Muscle layer of colon (tissue), 2 donors: ENCODE measurements at regions not wholly inside any gene's neighbourhood (a gene's known extent, or its start where the extent isn't known, plus 50 kb on each side); places are given as distances from the start of the nearest gene placed in this dataset.
"Not testable (repeated sequence)": the region's sequence is repeated elsewhere in the genome, so short reads cannot be mapped to it uniquely, and the experiment has no call there.

Experiments
- H3K27ac ChIP-seq: one replicate; pipeline ENCODE4 v1.7.0; 2013; ENCODE audit warnings: low read depth, mild to moderate bottlenecking, low read length, moderate library complexity
- H3K27me3 ChIP-seq, 2 donors: one replicate each; pipeline ENCODE4 v1.7.0; 2013; ENCODE audit warnings: low read length in 2 of 2, mild to moderate bottlenecking in 2 of 2; ENCODE audit not compliant: insufficient read depth in 2 of 2, control insufficient read depth in 1 of 2
- H3K36me3 ChIP-seq: one replicate; pipeline ENCODE4 v1.7.0; 2013; ENCODE audit warnings: mild to moderate bottlenecking, low read length; ENCODE audit not compliant: insufficient read depth
- H3K4me1 ChIP-seq: one replicate; pipeline ENCODE4 v1.7.0; 2013; ENCODE audit warnings: mild to moderate bottlenecking, low read length; ENCODE audit not compliant: insufficient read depth
- H3K4me3 ChIP-seq, 2 donors: one replicate each; pipeline ENCODE4 v1.7.0; 2013; ENCODE audit warnings: low read length in 2 of 2, low read depth in 1 of 2, mild to moderate bottlenecking in 1 of 2, moderate library complexity in 1 of 2
- H3K9ac ChIP-seq: one replicate; pipeline ENCODE4 v1.7.0; 2013; ENCODE audit warnings: low read length
- H3K9me3 ChIP-seq: one replicate; pipeline ENCODE4 v1.7.0; 2013; ENCODE audit warnings: mild to moderate bottlenecking, low read length
- donor health status: abdominal sarcoma.
- donor health status: Adenocarcinoma of cecum.

DNA sequence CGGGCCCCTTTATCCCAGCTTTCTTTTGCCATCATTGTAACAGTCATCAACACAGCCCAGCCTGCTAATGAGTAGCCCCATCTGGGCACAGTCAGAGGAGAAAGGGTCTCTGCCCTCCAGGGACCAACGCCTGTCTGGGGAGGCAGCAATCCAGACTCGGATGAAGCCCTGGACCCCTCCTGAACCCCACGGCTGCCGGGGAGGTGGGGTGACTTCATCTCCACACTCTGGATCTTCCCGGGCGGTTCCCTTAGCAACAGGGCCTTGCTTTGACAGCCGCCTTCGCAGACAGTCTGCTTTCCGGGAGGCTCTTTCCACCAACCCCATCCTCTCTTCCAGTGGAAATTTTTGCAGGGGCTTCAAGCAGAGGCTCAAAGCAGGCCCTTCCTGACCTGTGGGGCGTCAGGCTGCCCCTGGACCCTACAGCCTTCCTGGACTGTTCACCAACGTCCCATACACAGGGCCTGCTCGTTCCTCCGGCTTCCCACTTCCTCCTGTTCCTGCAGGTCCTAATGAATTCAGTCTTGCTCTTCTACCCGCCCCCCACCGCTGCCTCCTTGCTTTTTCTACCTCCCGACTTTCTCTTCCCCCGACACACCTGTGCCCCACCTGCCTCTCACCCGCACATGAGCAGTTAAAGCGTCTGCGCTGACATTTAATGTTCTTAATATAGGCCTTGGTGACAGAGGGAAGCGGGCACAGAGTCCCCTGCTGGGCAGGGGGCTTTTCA lies 161.7 kb upstream of the MVB12B start:
- no peaks in the 10 kb centered on the region for H3K27me3 ChIP-seq
- no peak overlapping the region for H3K4me3 ChIP-seq
- no peaks in the 10 kb centered on the region for H3K36me3 ChIP-seq
- no peaks in the 10 kb centered on the region for H3K4me1 ChIP-seq
- H3K9ac ChIP-seq = no peak overlapping the region
- H3K9me3 ChIP-seq = no peaks in the 10 kb centered on the region
- H3K27ac ChIP-seq = no peak overlapping the region

DNA sequence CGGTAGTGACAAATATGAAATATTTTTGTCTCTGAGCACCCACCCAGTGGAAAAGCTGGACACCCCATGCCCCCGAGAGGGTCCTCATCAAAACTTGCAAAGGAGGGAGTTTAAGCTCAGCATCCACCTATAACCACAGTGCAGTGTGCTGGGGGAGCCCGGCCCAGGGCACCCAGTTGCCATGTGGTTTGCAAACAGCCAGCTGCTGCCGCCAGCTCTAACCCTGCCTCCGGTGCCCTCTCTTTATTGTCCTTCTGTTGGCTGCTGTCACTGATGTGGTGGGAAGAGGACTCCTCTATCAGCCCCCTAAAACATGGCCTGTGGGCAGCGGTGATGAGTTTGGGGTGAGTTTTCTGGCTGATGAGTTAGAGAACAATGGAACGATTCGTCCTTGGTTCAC lies 160.9 kb upstream of the MVB12B start:
- Histone ChIP-seq H3K4me3 (no peak overlapping the region), H3K27me3 (no peaks in the 10 kb centered on the region), H3K4me1 (no peaks in the 10 kb centered on the region), H3K9me3 (no peaks in the 10 kb centered on the region), H3K36me3 (no peaks in the 10 kb centered on the region), H3K27ac (no peak overlapping the region), H3K9ac (no peak overlapping the region)

DNA sequence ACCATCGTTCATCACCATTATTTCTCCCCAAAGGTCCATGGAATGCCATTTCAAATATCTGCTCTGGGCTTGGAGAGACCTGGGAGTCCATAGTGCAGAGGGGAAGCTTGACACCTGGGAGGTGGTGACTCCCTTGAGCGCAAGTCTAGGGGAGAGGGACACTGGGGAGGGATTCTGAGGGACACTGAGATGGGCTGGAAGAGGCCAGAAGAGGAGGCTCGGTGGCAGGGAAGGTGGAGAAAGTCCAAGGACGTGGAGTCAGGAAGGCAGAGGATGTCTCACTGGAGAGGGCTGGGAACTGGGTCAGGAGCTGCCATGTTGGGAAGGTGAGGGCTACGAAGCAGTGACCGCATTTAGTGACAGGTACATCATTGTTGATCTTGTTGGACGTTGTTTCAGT lies 160.3 kb upstream of the MVB12B start:
- Histone ChIP-seq H3K36me3 (no peaks in the 10 kb centered on the region), H3K9ac (no peak overlapping the region), H3K27me3 (no peaks in the 10 kb centered on the region), H3K27ac (no peak overlapping the region), H3K9me3 (no peaks in the 10 kb centered on the region), H3K4me1 (no peaks in the 10 kb centered on the region), H3K4me3 (no peak overlapping the region)

DNA sequence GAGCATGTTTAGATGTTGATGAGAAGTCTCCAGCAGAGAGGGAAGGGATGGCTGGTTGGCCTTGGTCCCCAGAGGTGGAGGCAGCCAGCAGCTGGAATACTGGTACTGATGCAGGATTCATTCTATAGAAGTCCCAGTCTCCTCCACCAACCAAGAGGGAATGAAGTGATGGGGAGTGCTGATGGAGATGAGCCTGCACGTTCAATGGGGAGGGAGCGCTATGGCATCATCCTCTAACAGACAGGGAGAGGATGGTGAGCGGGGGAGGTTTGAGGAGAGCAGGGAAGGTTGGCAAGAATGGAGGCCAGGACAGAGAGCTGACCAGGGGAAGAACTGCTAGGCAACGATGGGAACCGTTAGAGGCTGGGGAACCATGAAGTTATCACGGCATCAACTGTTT lies 159.8 kb upstream of the MVB12B start:
- no peaks in the 10 kb centered on the region for H3K27me3 ChIP-seq
- no peak overlapping the region for H3K9ac ChIP-seq
- H3K9me3 ChIP-seq = no peaks in the 10 kb centered on the region
- no peak overlapping the region for H3K4me3 ChIP-seq
- no peak overlapping the region for H3K27ac ChIP-seq
- no peaks in the 10 kb centered on the region for H3K36me3 ChIP-seq
- H3K4me1 ChIP-seq = no peaks in the 10 kb centered on the region

DNA sequence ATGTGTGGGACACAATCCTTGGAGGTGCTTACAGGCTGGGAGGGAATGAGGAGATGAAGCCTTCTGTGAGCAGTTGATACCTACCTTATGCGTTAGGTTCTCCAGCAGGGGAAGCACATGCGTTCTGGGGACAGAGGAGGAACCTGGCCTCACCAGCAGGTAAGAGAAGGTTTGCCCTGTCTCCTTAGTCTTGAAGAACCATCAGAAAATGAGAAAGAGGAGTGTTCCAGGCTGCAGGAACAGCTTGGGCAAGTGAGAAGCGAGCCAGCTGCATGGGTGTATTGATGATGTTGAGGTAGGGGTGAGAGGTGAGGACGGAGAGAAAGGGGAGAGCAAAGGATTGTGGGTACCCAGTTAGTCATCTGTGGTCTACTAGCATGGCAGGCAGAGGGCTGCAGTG lies 156.9 kb upstream of the MVB12B start:
- Histone ChIP-seq H3K4me1 (no peaks in the 10 kb centered on the region), H3K9me3 (no peaks in the 10 kb centered on the region), H3K4me3 (no peak overlapping the region), H3K27ac (no peak overlapping the region), H3K27me3 (no peaks in the 10 kb centered on the region), H3K36me3 (no peaks in the 10 kb centered on the region), H3K9ac (no peak overlapping the region)

DNA sequence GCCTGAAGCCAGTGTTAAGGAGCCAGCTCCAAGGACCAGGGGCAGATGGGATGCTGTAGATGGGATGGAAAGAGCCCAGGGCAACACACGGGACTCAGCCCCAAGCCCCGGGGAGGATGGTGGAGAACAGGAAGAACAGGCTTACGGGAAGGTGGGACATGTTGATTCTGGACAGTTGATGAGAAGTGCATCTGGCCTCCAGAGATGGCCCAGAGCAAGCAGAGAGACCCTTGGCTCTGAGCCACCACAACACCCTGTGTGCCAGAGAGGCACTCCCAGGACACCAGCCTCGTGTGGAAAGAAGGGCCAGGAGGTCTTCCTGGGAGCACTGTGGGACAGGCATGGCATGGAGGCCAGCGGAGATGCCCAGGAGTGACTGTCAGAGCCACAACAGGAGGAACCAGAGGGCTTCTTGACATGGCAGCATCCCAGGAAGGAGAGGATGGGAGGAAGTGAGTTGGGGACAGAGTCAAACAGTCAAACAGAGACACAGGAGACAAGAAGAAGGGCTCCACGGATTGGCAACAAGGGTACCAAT lies 156.3 kb upstream of the MVB12B start:
- H3K36me3 ChIP-seq = no peaks in the 10 kb centered on the region
- no peak overlapping the region for H3K4me3 ChIP-seq
- no peaks in the 10 kb centered on the region for H3K27me3 ChIP-seq
- no peaks in the 10 kb centered on the region for H3K4me1 ChIP-seq
- no peaks in the 10 kb centered on the region for H3K9me3 ChIP-seq
- H3K27ac ChIP-seq = no peak overlapping the region
- no peak overlapping the region for H3K9ac ChIP-seq

DNA sequence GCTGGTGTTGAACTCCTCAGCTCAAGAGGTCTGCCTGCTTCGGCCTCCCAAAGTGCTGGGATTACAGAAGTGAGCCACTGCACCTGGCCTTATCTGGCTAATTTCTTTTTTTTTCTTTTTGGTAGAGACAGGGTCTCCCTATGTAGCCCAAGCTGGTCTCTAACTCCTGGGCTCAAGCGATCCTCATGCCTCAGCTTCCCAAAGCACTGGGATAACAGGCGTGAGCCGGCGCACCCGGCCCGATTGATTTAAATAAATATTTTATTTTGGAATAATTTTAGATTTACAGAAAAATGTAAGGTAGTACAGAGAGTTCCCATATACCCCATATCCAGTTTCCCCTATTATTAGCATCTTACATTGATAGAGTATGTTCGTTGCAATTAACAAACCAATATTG lies 155.0 kb upstream of the MVB12B start:
- H3K27me3 ChIP-seq = no peaks in the 10 kb centered on the region
- no peak overlapping the region for H3K9ac ChIP-seq
- no peak overlapping the region for H3K4me3 ChIP-seq
- H3K9me3 ChIP-seq = peaks cover 3% of the 10 kb centered on the region
- no peaks in the 10 kb centered on the region for H3K36me3 ChIP-seq
- H3K27ac ChIP-seq = no peak overlapping the region
- H3K4me1 ChIP-seq = no peaks in the 10 kb centered on the region

DNA sequence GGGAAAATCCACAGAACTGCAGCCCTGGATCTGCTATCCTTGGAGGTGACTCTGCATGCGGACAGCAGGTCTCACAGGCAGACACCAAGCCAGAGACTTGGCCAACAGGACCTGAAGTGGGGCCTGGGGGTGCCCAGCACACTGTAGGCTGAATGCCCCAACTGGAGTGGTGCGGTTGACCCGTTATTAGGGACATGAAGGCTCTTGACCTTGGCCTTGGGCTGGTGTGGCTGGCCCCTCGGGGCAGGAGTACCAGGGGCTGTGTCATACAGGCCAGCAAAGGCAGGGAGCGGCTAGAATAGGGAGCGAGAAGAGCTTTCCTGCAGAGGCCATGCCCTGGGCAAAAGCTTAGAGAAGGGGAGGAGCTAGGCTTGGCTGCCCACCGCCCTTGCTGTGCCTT lies 153.2 kb upstream of the MVB12B start:
- H3K27me3 ChIP-seq = no peaks in the 10 kb centered on the region
- H3K4me1 ChIP-seq = no peaks in the 10 kb centered on the region
- H3K36me3 ChIP-seq = no peaks in the 10 kb centered on the region
- H3K4me3 ChIP-seq = no peak overlapping the region
- H3K9ac ChIP-seq = no peak overlapping the region
- peaks cover 3% of the 10 kb centered on the region for H3K9me3 ChIP-seq
- no peak overlapping the region for H3K27ac ChIP-seq

DNA sequence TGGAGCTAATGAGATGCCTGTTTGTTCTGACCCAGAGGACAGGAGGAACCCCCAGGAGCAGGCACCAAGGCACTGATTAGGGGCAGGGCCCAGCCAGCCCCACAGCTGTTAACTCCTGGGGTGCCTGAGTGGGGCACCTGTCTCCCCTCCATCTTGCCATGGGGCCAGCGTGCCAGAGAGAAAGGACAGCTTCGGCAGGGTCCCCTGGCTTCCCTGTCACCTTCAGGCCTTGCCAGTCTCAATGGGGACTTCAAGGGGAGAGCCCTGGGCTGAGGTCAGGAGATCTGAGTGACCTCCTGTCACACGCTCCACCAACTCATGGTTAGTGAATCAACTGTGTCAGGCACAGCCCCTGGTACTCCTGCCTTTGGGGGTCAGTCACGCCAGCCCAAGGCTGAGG lies 152.7 kb upstream of the MVB12B start:
- H3K4me1 ChIP-seq = no peaks in the 10 kb centered on the region
- no peak overlapping the region for H3K9ac ChIP-seq
- H3K27me3 ChIP-seq = no peaks in the 10 kb centered on the region
- no peak overlapping the region for H3K27ac ChIP-seq
- H3K4me3 ChIP-seq = no peak overlapping the region
- H3K9me3 ChIP-seq = peaks cover 3% of the 10 kb centered on the region
- no peaks in the 10 kb centered on the region for H3K36me3 ChIP-seq

DNA sequence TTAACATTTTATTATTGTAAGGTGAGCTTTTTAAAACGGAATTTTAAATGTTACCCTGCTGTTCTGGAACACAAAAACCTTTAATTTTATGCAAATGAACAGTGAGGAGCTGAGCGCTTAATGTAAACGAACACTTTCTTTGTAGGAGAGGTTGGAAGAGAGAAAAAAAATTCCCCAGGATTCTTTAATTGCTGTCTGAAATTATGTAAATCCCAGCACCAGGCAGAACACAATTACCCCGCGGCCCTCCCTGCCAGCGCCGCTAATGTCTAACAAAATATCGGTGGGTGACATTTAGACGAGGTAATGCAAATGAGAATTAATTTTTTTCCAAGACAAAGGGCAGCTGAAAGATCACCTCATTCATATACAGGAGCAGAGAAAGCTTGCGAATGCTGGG lies 143.4 kb upstream of the MVB12B start:
- H3K4me3 ChIP-seq = no peak overlapping the region
- H3K27me3 ChIP-seq = peaks cover 0 to 5% of the 10 kb centered on the region in 2 donors
- no peaks in the 10 kb centered on the region for H3K36me3 ChIP-seq
- H3K4me1 ChIP-seq = no peaks in the 10 kb centered on the region
- no peak overlapping the region for H3K27ac ChIP-seq
- H3K9ac ChIP-seq = no peak overlapping the region
- H3K9me3 ChIP-seq = no peaks in the 10 kb centered on the region

DNA sequence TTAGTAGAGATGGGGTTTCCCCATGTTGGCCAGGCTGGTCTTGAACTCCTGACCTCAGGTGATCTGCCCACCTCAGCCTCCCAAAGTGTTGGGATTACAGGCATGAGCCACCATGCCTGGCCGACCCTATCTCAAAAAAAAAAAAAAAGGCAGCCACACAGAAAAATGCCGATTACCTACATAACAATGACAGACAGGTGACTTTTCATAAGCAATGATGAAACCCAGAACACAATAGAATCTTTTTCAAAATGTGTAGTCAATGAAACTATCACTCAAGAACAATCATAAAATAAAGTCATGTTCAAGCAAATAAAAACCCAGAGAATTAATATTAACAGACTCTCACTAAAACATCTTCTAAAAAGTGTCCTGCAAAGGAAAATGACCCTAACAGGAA lies 135.6 kb upstream of the MVB12B start:
- not testable (repeated sequence) for H3K27me3 ChIP-seq, H3K9ac ChIP-seq, H3K4me1 ChIP-seq, H3K27ac ChIP-seq, H3K36me3 ChIP-seq, H3K4me3 ChIP-seq, H3K9me3 ChIP-seq

DNA sequence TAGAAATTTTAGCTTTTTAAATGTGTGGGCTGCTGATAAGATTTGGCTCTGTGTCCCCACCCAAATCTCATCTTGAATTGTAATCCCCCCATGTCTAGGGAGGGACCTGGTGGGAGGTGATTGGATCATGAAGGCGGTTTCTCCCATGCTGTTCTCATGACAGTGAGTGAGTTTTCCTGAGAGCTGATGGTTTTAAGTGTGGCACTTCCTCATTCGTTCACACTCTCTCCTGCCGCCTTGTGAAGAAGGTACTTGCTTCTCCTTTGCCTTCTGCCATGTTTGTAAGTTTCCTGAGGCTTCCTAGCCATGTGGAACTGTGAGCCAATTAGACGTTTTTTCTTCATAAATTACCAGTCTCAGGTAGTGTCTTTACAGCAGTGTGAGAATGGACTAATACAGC lies 127.8 kb upstream of the MVB12B start:
- Histone ChIP-seq H3K27me3 (no peaks in the 10 kb centered on the region), H3K9ac (no peak overlapping the region), H3K27ac (no peak overlapping the region), H3K36me3 (no peaks in the 10 kb centered on the region), H3K4me1 (no peaks in the 10 kb centered on the region), H3K9me3 (no peaks in the 10 kb centered on the region), H3K4me3 (no peak overlapping the region)
